NCI-H2081 (cell line): ENCODE measurements at regions not wholly inside any gene's neighbourhood (a gene's known extent, or its start where the extent isn't known, plus 50 kb on each side); places are given as distances from the start of the nearest gene placed in this dataset.

Source experiments
- DNase-seq, 2 experiments: peaks; one replicate each; lab custom pipeline; 2025; lab: John Stamatoyannopoulos, UW

DNA sequence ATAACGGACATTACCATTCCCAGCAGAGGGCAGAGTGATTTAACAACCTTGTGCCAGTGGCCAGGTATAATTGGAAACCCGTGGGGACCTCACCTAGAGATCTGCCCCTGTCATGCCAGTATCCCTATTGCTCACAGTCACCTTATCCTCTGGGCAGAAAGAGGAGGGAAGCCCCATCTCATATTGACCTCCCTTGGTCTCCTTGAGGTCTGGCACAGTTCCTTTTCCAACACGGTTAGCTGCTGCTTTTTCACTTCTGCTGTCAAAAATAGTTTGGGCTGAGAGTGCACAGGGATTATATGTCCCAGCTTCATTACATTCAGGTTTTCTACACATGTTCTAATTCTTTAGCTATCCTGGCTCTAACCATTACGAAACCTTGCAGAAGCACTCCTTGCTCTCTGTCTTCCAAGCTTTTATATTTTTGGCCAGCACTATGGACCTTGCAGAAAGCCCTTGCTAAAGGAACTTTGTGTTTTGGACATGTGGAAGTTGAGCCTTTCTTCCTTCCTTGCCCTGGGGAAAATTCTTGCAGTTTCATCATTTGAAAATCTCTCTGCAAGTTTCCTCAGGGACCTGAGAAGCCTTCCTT, 111.7 kb upstream of the MIS18BP1 start:
- no peak for DNase-seq

DNA sequence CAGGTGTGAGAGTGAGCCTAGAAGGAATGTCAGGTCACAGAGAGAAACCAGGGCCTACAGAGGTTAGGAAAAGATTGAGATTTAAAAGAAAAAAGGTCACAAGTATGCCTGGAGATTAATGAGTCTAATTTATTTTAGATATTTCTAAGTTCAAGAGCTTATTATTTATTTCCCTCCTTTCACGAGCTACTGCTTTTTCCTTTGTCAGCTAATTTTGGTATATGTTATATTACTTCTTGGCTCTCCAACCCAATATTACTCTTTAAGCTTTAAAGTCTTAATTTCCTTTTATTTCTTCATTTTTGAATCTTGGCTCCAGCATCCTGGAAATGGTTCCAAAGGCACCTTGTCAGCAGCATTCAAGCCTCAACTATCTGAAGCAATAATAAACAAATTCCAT, 109.5 kb upstream of the MIS18BP1 start:
- DNase-seq = no peak

DNA sequence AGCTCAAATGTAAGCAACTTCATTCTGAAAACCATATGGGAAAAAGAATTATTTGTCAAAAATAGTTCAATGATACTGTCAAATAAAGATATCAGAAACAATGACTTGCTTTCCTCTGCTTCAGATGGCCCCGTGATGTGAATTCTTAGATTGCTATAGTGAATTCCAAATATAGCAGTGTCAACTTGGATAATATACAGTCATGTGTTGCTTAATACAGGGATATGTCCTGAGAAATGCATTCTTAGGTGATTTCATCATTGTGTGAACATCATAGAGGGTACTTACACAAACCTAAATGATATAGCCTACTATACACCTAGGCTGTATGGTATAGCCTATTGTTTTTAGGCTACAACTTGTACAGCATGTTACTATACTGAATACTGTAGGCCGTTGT, 108.7 kb upstream of the MIS18BP1 start:
- no peak for DNase-seq

DNA sequence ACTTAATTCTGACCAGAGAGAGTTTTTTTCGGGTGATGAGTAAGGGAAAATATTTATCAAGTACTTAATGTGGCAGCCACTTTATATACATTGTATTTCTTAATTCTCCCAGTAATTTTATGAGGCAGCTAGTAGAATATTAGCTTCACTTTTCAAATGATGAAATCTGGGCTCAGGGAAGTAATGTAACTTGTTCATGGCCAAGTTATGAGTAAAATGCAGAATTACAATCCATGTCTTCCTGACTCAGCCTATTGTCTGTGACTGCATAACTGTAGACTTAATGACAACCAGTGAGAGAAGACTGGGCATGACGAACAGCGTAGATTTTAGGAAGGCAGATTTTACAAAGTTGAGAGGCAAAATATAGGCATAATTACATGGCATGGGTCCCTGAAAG, 106.7 kb upstream of the MIS18BP1 start:
- DNase-seq = no peak

DNA sequence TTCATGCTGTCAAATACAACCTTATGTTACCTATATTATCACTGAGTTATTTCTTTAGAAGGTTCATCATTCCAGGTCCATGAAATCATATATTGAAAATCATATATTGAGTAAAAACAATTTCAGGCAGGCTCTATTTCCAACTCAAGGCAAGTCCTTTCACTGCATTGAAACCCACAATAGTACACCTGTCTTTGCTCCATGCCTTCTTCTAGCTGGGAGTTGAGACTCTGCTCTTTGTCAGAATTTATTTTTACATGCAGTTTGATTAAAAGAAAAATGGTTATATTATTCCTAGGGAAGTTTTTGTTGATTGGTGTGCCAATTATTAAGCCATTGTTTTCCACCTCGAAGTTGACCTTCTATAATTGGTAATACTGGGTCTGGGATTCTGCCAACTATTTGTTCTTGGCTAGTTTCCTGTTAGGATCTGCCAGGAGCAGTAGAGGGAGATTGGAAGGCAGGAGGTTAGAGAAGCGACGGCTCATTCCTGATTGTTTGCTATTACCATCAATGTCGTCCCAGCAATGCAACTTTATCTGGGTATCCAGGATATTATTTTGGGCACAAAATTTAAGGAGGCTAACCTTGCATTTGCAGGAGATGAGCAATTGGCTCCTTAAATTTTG, 79.5 kb upstream of the MIS18BP1 start:
- DNase-seq = no peak

DNA sequence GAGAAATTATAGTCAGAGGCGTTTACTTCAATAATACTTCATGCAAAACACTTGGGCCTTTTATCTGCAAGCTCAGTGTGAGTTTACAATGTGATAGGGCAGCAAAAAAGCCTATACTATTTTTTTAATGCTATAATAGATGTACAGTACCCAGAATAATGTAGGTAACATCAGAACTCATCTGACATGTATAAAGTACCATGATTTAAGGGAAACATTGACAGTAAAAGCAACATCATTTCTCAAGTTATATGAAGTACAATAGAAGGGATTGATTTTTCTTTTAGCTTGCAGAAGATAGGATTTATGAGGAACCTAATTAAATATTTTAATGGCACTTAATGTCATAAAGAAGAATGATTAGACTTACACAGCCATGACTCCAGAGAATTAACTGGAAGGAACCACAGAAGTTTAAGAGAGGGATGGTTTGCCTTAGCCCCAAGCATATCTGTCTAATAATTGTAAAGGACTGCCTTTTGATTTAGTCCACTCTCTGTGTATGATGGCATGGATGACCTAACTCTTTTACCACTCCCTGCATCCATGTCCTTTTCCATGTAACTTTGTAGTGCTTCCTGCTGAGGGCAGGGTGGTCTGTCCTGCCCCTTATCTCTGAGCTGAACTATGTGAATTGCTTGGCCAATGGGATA, 55.9 kb upstream of the MIS18BP1 start:
- DNase-seq = no peak
